CD4-positive, alpha-beta memory T cell (primary cell): ENCODE measurements at regions not wholly inside any gene's neighbourhood (a gene's known extent, or its start where the extent isn't known, plus 50 kb on each side); places are given as distances from the start of the nearest gene placed in this dataset.
"Not testable (repeated sequence)": the region's sequence is repeated elsewhere in the genome, so short reads cannot be mapped to it uniquely, and the experiment has no call there.

Source experiments
- CTCF ChIA-PET: fragments of 350-600 bp; sonication (Branson Sonifier 250); formaldehyde crosslinking; loops from one replicate; lab custom pipeline; 2021; ENCODE audit warnings: inconsistent platforms; ENCODE audit not compliant: partially characterized antibody; lab: Charles Lee
- POLR2A ChIA-PET: fragments of 350-600 bp; sonication (Branson Sonifier 250); formaldehyde crosslinking; loops from one replicate; lab custom pipeline; 2021; ENCODE audit not compliant: partially characterized antibody; lab: Charles Lee
- DNase-seq, 5 donors: peaks; one replicate each; pipeline versions ENCODE4 v3.0.0 to v3.0.0-alpha.2; 2020 to 2022; ENCODE audit warnings: mixed read lengths in 1 of 5
- H3K27ac ChIP-seq: one replicate; pipeline ENCODE4 v1.7.0; 2013; ENCODE audit warnings: low read depth, low read length
- H3K27me3 ChIP-seq: 2 replicates; pipeline ENCODE4 v1.7.0; 2013; ENCODE audit warnings: mild to moderate bottlenecking, low read length, moderate library complexity; ENCODE audit not compliant: insufficient read depth
- H3K36me3 ChIP-seq: 2 replicates; pipeline ENCODE4 v1.7.0; 2013; ENCODE audit warnings: mild to moderate bottlenecking, low read length, moderate library complexity; ENCODE audit not compliant: insufficient read depth
- H3K4me1 ChIP-seq: 2 replicates; pipeline ENCODE4 v1.7.0; 2013; ENCODE audit warnings: mild to moderate bottlenecking, low read length, moderate library complexity; ENCODE audit not compliant: insufficient read depth
- H3K4me3 ChIP-seq, 2 donors: one replicate each; pipeline ENCODE4 v1.7.0; 2013; ENCODE audit warnings: low read length in 2 of 2, mild to moderate bottlenecking in 1 of 2
- H3K9me3 ChIP-seq, 2 donors: one replicate each; pipeline ENCODE4 v1.7.0; 2013; ENCODE audit warnings: low read length in 2 of 2, control low read depth in 1 of 2; ENCODE audit not compliant: control insufficient read depth in 1 of 2
- H3K27ac Mint-ChIP-seq, 7 donors: one replicate each; pipeline ENCODE4 v1.8.0; 2020 to 2021; ENCODE audit warnings: mixed read lengths in 7 of 7, mild to moderate bottlenecking in 6 of 7, inconsistent platforms in 3 of 7, moderate library complexity in 3 of 7
- H3K27me3 Mint-ChIP-seq, 2 donors: one replicate each; pipeline ENCODE4 v1.8.0; 2020 to 2021; ENCODE audit warnings: mixed read lengths in 2 of 2
- H3K36me3 Mint-ChIP-seq, 2 donors: one replicate each; pipeline ENCODE4 v1.8.0; 2020 to 2021; ENCODE audit warnings: mixed read lengths in 2 of 2, inconsistent platforms in 1 of 2, mild to moderate bottlenecking in 1 of 2
- H3K4me1 Mint-ChIP-seq, 4 donors: one replicate each; pipeline ENCODE4 v1.8.0; 2020 to 2021; ENCODE audit warnings: mixed read lengths in 4 of 4, mild to moderate bottlenecking in 1 of 4
- H3K4me3 Mint-ChIP-seq, 8 donors: one replicate each; pipeline ENCODE4 v1.8.0; 2020 to 2021; ENCODE audit warnings: mixed read lengths in 8 of 8, mild to moderate bottlenecking in 7 of 8, moderate library complexity in 6 of 8, inconsistent platforms in 3 of 8
- H3K9me3 Mint-ChIP-seq, 8 donors: one replicate each; pipeline ENCODE4 v1.8.0; 2020 to 2021; ENCODE audit warnings: mixed read lengths in 8 of 8, mild to moderate bottlenecking in 5 of 8, inconsistent platforms in 3 of 8, moderate library complexity in 1 of 8
- intact Hi-C: fragments of 100-400 bp; cut with micrococcal nuclease; formaldehyde crosslinking; loops from one replicate; pipeline ENCODE4 v1.15.1; 2023

- H3K27ac Mint-ChIP-seq: no peak overlapping the region
- no peak overlapping the region for H3K4me3 Mint-ChIP-seq
- Histone ChIP-seq H3K9me3 (no peaks in the 10 kb centered on the region), H3K27me3 (no peaks in the 10 kb centered on the region), H3K27ac (no peak overlapping the region), H3K36me3 (no peaks in the 10 kb centered on the region), H3K4me1 (no peaks in the 10 kb centered on the region), H3K4me3 (no peak overlapping the region)
- POLR2A ChIA-PET: no interaction called here
- no peaks in the 10 kb centered on the region for H3K36me3 Mint-ChIP-seq
- intact Hi-C loops: no loop called here
- CTCF ChIA-PET: no interaction called here
- H3K27me3 Mint-ChIP-seq: no peaks in the 10 kb centered on the region
- no peaks in the 10 kb centered on the region for H3K4me1 Mint-ChIP-seq
- DNase-seq: no peak
- H3K9me3 Mint-ChIP-seq: peaks cover 0 to 8% (median 3%) of the 10 kb centered on the region in 8 donors
Observed at GRCh38 chr5:42301349-42301748, 121.9 kb upstream of the GHR start.

- Mint-ChIP-seq H3K27me3 (no peaks in the 10 kb centered on the region), H3K4me3 (no peak overlapping the region), H3K4me1 (no peaks in the 10 kb centered on the region), H3K36me3 (no peaks in the 10 kb centered on the region), H3K9me3 (peaks cover 0 to 4% (median 0%) of the 10 kb centered on the region in 8 donors), H3K27ac (no peak overlapping the region)
- Histone ChIP-seq H3K36me3 (no peaks in the 10 kb centered on the region), H3K4me1 (no peaks in the 10 kb centered on the region), H3K4me3 (no peak overlapping the region), H3K27ac (no peak overlapping the region), H3K9me3 (no peaks in the 10 kb centered on the region), H3K27me3 (no peaks in the 10 kb centered on the region)
- intact Hi-C loops: no loop called here
- DNase-seq: no peak
- CTCF ChIA-PET: no interaction called here
- POLR2A ChIA-PET: no interaction called here
Observed at GRCh38 chr5:42302186-42302585, 121.1 kb upstream of the GHR start.

- H3K4me1 Mint-ChIP-seq: no peaks in the 10 kb centered on the region
- no peak overlapping the region for H3K4me3 ChIP-seq
- no peaks in the 10 kb centered on the region for H3K27me3 ChIP-seq
- H3K36me3 ChIP-seq: no peaks in the 10 kb centered on the region
- H3K9me3 Mint-ChIP-seq: no peaks in the 10 kb centered on the region
- no peaks in the 10 kb centered on the region for H3K4me1 ChIP-seq
- POLR2A ChIA-PET: no interaction called here
- CTCF ChIA-PET: no interaction called here
- no peak overlapping the region for H3K27ac ChIP-seq
- no peak overlapping the region for H3K4me3 Mint-ChIP-seq
- no peaks in the 10 kb centered on the region for H3K9me3 ChIP-seq
- DNase-seq: no peak
- intact Hi-C loops: no loop called here
- no peaks in the 10 kb centered on the region for H3K36me3 Mint-ChIP-seq
- H3K27me3 Mint-ChIP-seq: no peaks in the 10 kb centered on the region
- H3K27ac Mint-ChIP-seq: no peak overlapping the region
Observed at GRCh38 chr5:42306287-42306686, 117.0 kb upstream of the GHR start.

- CTCF ChIA-PET: no interaction called here
- H3K4me1 Mint-ChIP-seq: no peaks in the 10 kb centered on the region
- intact Hi-C loops: no loop called here
Observed at GRCh38 chr5:42309865-42310264, 113.4 kb upstream of the GHR start.

GRCh38 chr5:42315214-42315613 lies 108.0 kb upstream of the GHR start:
- Histone ChIP-seq H3K36me3 (no peaks in the 10 kb centered on the region), H3K9me3 (no peaks in the 10 kb centered on the region), H3K27ac (no peak overlapping the region), H3K27me3 (no peaks in the 10 kb centered on the region), H3K4me1 (no peaks in the 10 kb centered on the region), H3K4me3 (no peak overlapping the region)
- POLR2A ChIA-PET: no interaction called here
- Mint-ChIP-seq H3K4me1 (no peaks in the 10 kb centered on the region), H3K27ac (no peak overlapping the region), H3K36me3 (peaks cover 0 to 4% of the 10 kb centered on the region in 2 donors), H3K4me3 (no peak overlapping the region), H3K9me3 (peaks cover 4 to 32% (median 21%) of the 10 kb centered on the region in 8 donors), H3K27me3 (no peaks in the 10 kb centered on the region)
- intact Hi-C loops: no loop called here
- DNase-seq: no peak
- CTCF ChIA-PET: no interaction called here

More at GRCh38 chr5:42309865-42310264, 113.4 kb upstream of the GHR start:
- Histone ChIP-seq H3K9me3 (no peaks in the 10 kb centered on the region), H3K36me3 (no peaks in the 10 kb centered on the region), H3K4me1 (no peaks in the 10 kb centered on the region), H3K27ac (no peak overlapping the region), H3K27me3 (no peaks in the 10 kb centered on the region), H3K4me3 (no peak overlapping the region)
- POLR2A ChIA-PET: no interaction called here
- no peak for DNase-seq
- H3K27ac Mint-ChIP-seq: no peak overlapping the region
- no peaks in the 10 kb centered on the region for H3K9me3 Mint-ChIP-seq
- H3K27me3 Mint-ChIP-seq: no peaks in the 10 kb centered on the region
- no peaks in the 10 kb centered on the region for H3K36me3 Mint-ChIP-seq
- H3K4me3 Mint-ChIP-seq: no peak overlapping the region

- H3K4me3 Mint-ChIP-seq: no peak overlapping the region
- CTCF ChIA-PET: no interaction called here
Observed at GRCh38 chr5:42317575-42317974, 105.7 kb upstream of the GHR start.

GRCh38 chr5:42319546-42319945 lies 103.7 kb upstream of the GHR start:
- POLR2A ChIA-PET, H3K36me3 Mint-ChIP-seq, H3K4me3 ChIP-seq, DNase-seq, H3K36me3 ChIP-seq, H3K27me3 Mint-ChIP-seq, H3K4me1 ChIP-seq, H3K4me3 Mint-ChIP-seq, H3K27ac ChIP-seq, H3K27ac Mint-ChIP-seq, CTCF ChIA-PET, H3K4me1 Mint-ChIP-seq, H3K27me3 ChIP-seq, H3K9me3 ChIP-seq, intact Hi-C loops: not testable (repeated sequence)
- H3K9me3 Mint-ChIP-seq: peaks cover 4 to 43% (median 28%) of the 10 kb centered on the region in 8 donors

More at GRCh38 chr5:42317575-42317974, 105.7 kb upstream of the GHR start:
- Mint-ChIP-seq H3K36me3 (peaks cover 0 to 4% of the 10 kb centered on the region in 2 donors), H3K27ac (no peak overlapping the region), H3K9me3 (peaks cover 4 to 43% (median 28%) of the 10 kb centered on the region in 8 donors), H3K27me3 (no peaks in the 10 kb centered on the region), H3K4me1 (no peaks in the 10 kb centered on the region)
- Histone ChIP-seq H3K27me3 (no peaks in the 10 kb centered on the region), H3K4me3 (no peak overlapping the region), H3K36me3 (no peaks in the 10 kb centered on the region), H3K9me3 (no peaks in the 10 kb centered on the region), H3K4me1 (no peaks in the 10 kb centered on the region), H3K27ac (no peak overlapping the region)
- intact Hi-C loops: no loop called here
- POLR2A ChIA-PET: no interaction called here
- DNase-seq: no peak

- POLR2A ChIA-PET: no interaction called here
- Mint-ChIP-seq H3K4me1 (no peaks in the 10 kb centered on the region), H3K4me3 (no peak overlapping the region), H3K27ac (no peak overlapping the region), H3K9me3 (peaks cover 2 to 41% (median 26%) of the 10 kb centered on the region in 8 donors), H3K36me3 (peaks cover 0 to 4% of the 10 kb centered on the region in 2 donors), H3K27me3 (no peaks in the 10 kb centered on the region)
- Histone ChIP-seq H3K27me3 (no peaks in the 10 kb centered on the region), H3K4me3 (no peak overlapping the region), H3K27ac (no peak overlapping the region), H3K36me3 (no peaks in the 10 kb centered on the region), H3K9me3 (no peaks in the 10 kb centered on the region), H3K4me1 (no peaks in the 10 kb centered on the region)
- no peak for DNase-seq
- intact Hi-C loops: no loop called here
- CTCF ChIA-PET: no interaction called here
Observed at GRCh38 chr5:42321785-42322184, 101.5 kb upstream of the GHR start.
